DOHH2 (cell line): ENCODE measurements at regions not wholly inside any gene's neighbourhood (a gene's known extent, or its start where the extent isn't known, plus 50 kb on each side); places are given as distances from the start of the nearest gene placed in this dataset.
A peak's percentile ranks its signal among the peaks of the same experiment; 100 is the strongest.

Experiments
- H3F3A ChIP-seq: fragments of 200-600 bp; sonication (generic), shearing (Covaris generic); 2 replicates; pipeline ENCODE4 v1.6.0; 2016; ENCODE audit warnings: antibody characterized with exemption, mild to moderate bottlenecking; ENCODE audit not compliant: control insufficient read depth, insufficient read depth
- H3K27ac ChIP-seq: fragments of 200-600 bp; sonication (generic); 2 replicates; pipeline ENCODE4 v1.5.1; 2014; ENCODE audit warnings: low read depth, mild to moderate bottlenecking, low read length, moderate library complexity
- H3K27me3 ChIP-seq: fragments of 200-600 bp; sonication (generic); 2 replicates; pipeline ENCODE4 v1.6.1; 2014; ENCODE audit warnings: mild to moderate bottlenecking, low read length, mixed read lengths; ENCODE audit not compliant: control insufficient read depth
- H3K36me3 ChIP-seq: fragments of 200-600 bp; sonication (generic); 2 replicates; pipeline ENCODE4 v1.6.1; 2014; ENCODE audit warnings: mild to moderate bottlenecking, low read length, moderate library complexity, mixed read lengths; ENCODE audit not compliant: control insufficient read depth
- H3K4me1 ChIP-seq: fragments of 200-600 bp; sonication (generic); 2 replicates; pipeline ENCODE4 v1.6.1; 2014; ENCODE audit warnings: mild to moderate bottlenecking, low read length, mixed read lengths; ENCODE audit not compliant: control insufficient read depth
- H3K4me2 ChIP-seq: fragments of 200-600 bp; sonication (generic); 2 replicates; pipeline ENCODE4 v1.6.0; 2014; ENCODE audit warnings: mild to moderate bottlenecking, low read length, moderate library complexity
- H3K4me3 ChIP-seq: fragments of 200-600 bp; sonication (generic); 2 replicates; pipeline ENCODE4 v1.5.1; 2014; ENCODE audit warnings: mild to moderate bottlenecking, low read length, mixed read lengths
- H3K79me2 ChIP-seq: fragments of 200-600 bp; sonication (generic); 2 replicates; pipeline ENCODE4 v1.6.1; 2014; ENCODE audit warnings: mild to moderate bottlenecking, low read length, mixed read lengths; ENCODE audit not compliant: control insufficient read depth
- H3K9me2 ChIP-seq: fragments of 200-600 bp; sonication (generic); replicated peaks from 2 replicates; pipeline ENCODE4 v1.6.1; 2014; ENCODE audit warnings: mild to moderate bottlenecking, low read length, mixed read lengths; ENCODE audit not compliant: control insufficient read depth
- H3K9me3 ChIP-seq: fragments of 200-600 bp; sonication (generic); 2 replicates; pipeline ENCODE4 v1.6.1; 2014; ENCODE audit warnings: antibody characterized with exemption, low read length, mixed read lengths; ENCODE audit not compliant: control insufficient read depth, insufficient read depth
- H4K20me1 ChIP-seq: fragments of 200-600 bp; sonication (generic); 2 replicates; pipeline ENCODE4 v1.6.0; 2014; ENCODE audit warnings: low read depth, mild to moderate bottlenecking, antibody characterized with exemption, low read length, moderate library complexity; ENCODE audit not compliant: control insufficient read depth, insufficient read depth
- CTCF ChIP-seq: fragments of 200-600 bp; sonication (generic); IDR thresholded peaks from one replicate; pipeline ENCODE4 v1.5.1; 2014; ENCODE audit warnings: antibody characterized with exemption, mild to moderate bottlenecking, low read depth, low read length; ENCODE audit not compliant: poor library complexity, severe bottlenecking
- EZH2phosphoT487 ChIP-seq: fragments of 200-600 bp; sonication (generic); IDR thresholded peaks from 2 replicates; pipeline ENCODE4 v1.6.1; 2017; ENCODE audit warnings: borderline replicate concordance, mild to moderate bottlenecking, antibody characterized with exemption, low read length, moderate library complexity, mixed read lengths

DNA sequence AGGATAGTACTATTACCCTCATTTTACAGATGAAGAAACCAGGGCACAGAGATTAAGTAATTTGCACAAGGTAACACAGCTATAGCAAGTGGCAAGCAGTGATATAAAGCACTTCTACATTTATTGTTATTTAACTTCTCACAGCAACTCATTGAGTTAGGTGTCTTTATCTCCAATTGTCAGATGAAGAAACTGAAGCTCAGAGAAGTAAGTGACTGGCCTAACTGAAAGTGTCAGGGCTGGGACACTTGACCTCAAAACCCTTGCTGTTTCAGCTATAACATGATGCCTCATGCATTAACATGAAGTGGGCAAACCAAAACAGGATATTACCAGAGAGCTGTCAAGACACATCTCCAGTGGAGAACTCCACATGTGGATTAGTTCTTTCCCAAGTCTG, 65.8 kb upstream of the LEKR1 start:
- Histone ChIP-seq H3K79me2 (no peaks in the 10 kb centered on the region), H3K27ac (no peak overlapping the region), H3K4me3 (no peak overlapping the region), H3K9me3 (no peaks in the 10 kb centered on the region), H3K9me2 (no peaks in the 10 kb centered on the region), H3K4me1 (peaks cover 11% of the 10 kb centered on the region), H3K4me2 (no peak overlapping the region), H4K20me1 (no peaks in the 10 kb centered on the region), H3F3A (no peaks in the 10 kb centered on the region), H3K36me3 (no peaks in the 10 kb centered on the region), H3K27me3 (no peaks in the 10 kb centered on the region)
- no peak for TF ChIP-seq EZH2phosphoT487
- TF ChIP-seq CTCF = no peak

- no peaks in the 10 kb centered on the region for H3K9me3 ChIP-seq
- H3K4me2 ChIP-seq = no peak overlapping the region
- no peak overlapping the region for H3K4me3 ChIP-seq
- no peaks in the 10 kb centered on the region for H4K20me1 ChIP-seq
- TF ChIP-seq EZH2phosphoT487 (no peak), CTCF (no peak)
- H3K9me2 ChIP-seq = no peaks in the 10 kb centered on the region
- H3F3A ChIP-seq = no peaks in the 10 kb centered on the region
- H3K4me1 ChIP-seq = peaks cover 11% of the 10 kb centered on the region
- H3K27ac ChIP-seq = no peak overlapping the region
- H3K36me3 ChIP-seq = no peaks in the 10 kb centered on the region
- no peaks in the 10 kb centered on the region for H3K27me3 ChIP-seq
- H3K79me2 ChIP-seq = no peaks in the 10 kb centered on the region
Observed at GRCh38 chr3:156761007-156761406, 65.1 kb upstream of the LEKR1 start.

GRCh38 chr3:156761713-156762451, 64.3 kb upstream of the LEKR1 start:
- no peaks in the 10 kb centered on the region for H3K36me3 ChIP-seq
- no peaks in the 10 kb centered on the region for H3K9me3 ChIP-seq
- no peaks in the 10 kb centered on the region for H4K20me1 ChIP-seq
- H3K27me3 ChIP-seq = no peaks in the 10 kb centered on the region
- H3K4me1 ChIP-seq = peaks cover 11% of the 10 kb centered on the region
- no peak overlapping the region for H3K4me2 ChIP-seq
- TF ChIP-seq CTCF = peak; percentile 20
- no peak for TF ChIP-seq EZH2phosphoT487
- no peaks in the 10 kb centered on the region for H3K9me2 ChIP-seq
- no peak overlapping the region for H3K27ac ChIP-seq
- H3K79me2 ChIP-seq = no peaks in the 10 kb centered on the region
- no peak overlapping the region for H3K4me3 ChIP-seq
- no peaks in the 10 kb centered on the region for H3F3A ChIP-seq
